ENCODE measurements at regions not wholly inside any gene's neighbourhood (a gene's known extent, or its start where the extent isn't known, plus 50 kb on each side); places are given as distances from the start of the nearest gene placed in this dataset.

DNA sequence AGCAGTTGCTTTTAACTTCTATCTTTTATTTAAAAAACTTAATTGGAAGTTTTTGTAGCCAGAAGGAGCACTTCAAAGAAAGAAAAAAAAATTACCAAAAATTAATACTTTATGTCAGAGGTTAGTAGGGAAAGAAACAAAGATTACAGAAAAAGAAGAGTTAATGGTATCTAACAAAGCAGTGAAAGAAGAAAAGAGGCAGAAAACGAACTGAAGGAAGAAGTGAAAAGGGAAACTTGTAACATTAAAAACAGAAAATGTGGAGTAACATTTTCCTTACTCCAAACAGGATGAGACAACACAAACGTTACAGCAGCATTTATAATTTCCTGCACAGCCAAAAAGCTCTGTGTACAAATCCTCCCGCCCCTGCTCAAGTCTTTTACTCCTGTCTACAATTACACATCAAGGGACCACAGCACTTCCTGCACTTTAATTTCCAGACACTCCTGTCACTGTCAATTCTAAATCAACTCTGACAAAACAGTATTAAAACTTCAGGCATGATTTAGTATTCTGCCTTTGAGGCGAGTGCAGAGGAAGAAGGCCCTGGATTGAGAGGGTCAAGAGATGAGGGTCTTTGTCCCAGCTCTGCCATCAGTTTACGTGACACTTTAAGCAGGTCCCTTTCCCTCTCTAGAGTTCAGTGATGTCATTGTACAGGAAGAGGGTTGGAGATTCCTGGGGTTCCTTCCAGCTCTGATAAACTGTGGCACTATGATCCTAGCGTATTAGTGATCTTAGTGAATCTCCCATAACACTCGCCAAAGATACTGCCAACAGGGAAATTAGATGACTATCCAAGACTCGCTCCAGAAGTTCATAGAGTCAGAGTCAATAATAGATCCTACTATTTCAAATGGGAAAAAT, 53.2 kb upstream of the LSM14A start:
- Histone ChIP-seq H3K27me3 (ENCODE audit: control insufficient read depth in 2 of 2, insufficient read depth in 2 of 2, low read length in 2 of 2) (no peaks in the 10 kb centered on the region), H3K9ac (ENCODE audit: insufficient read depth, low read length, poor library complexity, severe bottlenecking) (no peak overlapping the region), H3K79me2 (ENCODE audit: insufficient read depth, low read length) (no peaks in the 10 kb centered on the region), H3K36me3 (replicated peaks in 1 of 2; ENCODE audit: control insufficient read depth in 1 of 2, insufficient read depth in 2 of 2, low read length in 2 of 2) (no peaks in the 10 kb centered on the region), H3K4me1 (ENCODE audit: control insufficient read depth in 1 of 2, insufficient read depth in 2 of 2, low read length in 2 of 2) (no peaks in the 10 kb centered on the region), H4K20me1 (ENCODE audit: insufficient read depth, low read length) (no peaks in the 10 kb centered on the region), H3K9me3 (replicated peaks in 1 of 2; ENCODE audit: control insufficient read depth in 1 of 2, insufficient read depth in 1 of 2, low read length in 2 of 2) (no peaks in the 10 kb centered on the region), H3K4me2 (replicated peaks; ENCODE audit: extremely low read depth, low read length, poor library complexity, severe bottlenecking) (no peak overlapping the region), H3K27ac (ENCODE audit: low read depth in 1 of 2, low read length in 2 of 2) (no peak overlapping the region), H3K4me3 (replicated peaks in 1 of 3; ENCODE audit: low read depth in 2 of 3, low read length in 3 of 3) (no peak overlapping the region), H2AFZ (ENCODE audit: insufficient read depth, low read depth, low read length, poor library complexity, severe bottlenecking) (no peak overlapping the region)
- DNase-seq = no peak
- Mint-ChIP-seq H3K27ac (no peak overlapping the region), H3K4me1 (no peaks in the 10 kb centered on the region), H3K9me3 (no peaks in the 10 kb centered on the region), H3K36me3 (no peaks in the 10 kb centered on the region), H3K4me3 (no peak overlapping the region), H3K27me3 (ENCODE audit: low read depth in 3 of 3) (peaks cover 12 to 16% (median 16%) of the 10 kb centered on the region in 3 donors)
- TF ChIP-seq, protein P1, sequence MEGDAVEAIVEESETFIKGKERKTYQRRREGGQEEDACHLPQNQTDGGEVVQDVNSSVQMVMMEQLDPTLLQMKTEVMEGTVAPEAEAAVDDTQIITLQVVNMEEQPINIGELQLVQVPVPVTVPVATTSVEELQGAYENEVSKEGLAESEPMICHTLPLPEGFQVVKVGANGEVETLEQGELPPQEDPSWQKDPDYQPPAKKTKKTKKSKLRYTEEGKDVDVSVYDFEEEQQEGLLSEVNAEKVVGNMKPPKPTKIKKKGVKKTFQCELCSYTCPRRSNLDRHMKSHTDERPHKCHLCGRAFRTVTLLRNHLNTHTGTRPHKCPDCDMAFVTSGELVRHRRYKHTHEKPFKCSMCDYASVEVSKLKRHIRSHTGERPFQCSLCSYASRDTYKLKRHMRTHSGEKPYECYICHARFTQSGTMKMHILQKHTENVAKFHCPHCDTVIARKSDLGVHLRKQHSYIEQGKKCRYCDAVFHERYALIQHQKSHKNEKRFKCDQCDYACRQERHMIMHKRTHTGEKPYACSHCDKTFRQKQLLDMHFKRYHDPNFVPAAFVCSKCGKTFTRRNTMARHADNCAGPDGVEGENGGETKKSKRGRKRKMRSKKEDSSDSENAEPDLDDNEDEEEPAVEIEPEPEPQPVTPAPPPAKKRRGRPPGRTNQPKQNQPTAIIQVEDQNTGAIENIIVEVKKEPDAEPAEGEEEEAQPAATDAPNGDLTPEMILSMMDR (IDR thresholded peaks at IDR 0.05) = no peak
- intact Hi-C loops (cut with micrococcal nuclease) = no loop called here
- WGBS (ENCODE audit: insufficient coverage) = 0% methylated on average over 2 of the region's 8 CpGs

DNA sequence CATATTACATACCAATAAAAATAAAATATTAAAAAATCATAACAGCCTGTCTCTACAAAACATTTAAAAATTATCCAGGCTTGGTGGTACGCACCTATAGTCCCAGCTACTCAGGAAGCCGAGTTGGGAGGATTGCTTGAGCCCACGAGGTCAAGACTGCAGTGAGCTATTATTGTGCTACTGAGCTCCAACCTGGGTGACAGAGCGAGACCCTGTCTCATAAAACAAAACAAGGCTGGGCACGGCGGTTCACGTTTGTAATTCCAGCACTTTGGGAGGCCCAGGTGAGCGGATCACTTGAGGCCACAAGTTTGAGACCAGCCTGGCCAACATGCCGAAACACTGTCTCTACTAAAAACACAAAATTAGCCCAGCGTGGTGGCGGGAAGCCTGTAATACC, 52.2 kb upstream of the LSM14A start:
- Mint-ChIP-seq H3K4me3 (no peak overlapping the region), H3K4me1 (no peaks in the 10 kb centered on the region), H3K27me3 (ENCODE audit: low read depth in 3 of 3) (peaks cover 13 to 16% (median 16%) of the 10 kb centered on the region in 3 donors), H3K9me3 (no peaks in the 10 kb centered on the region), H3K27ac (no peak overlapping the region), H3K36me3 (no peaks in the 10 kb centered on the region)
- H3K27ac ChIP-seq (ENCODE audit: low read depth in 1 of 2, low read length in 2 of 2) = no peak overlapping the region
- no peaks in the 10 kb centered on the region for H3K4me1 ChIP-seq (ENCODE audit: control insufficient read depth in 1 of 2, insufficient read depth in 2 of 2, low read length in 2 of 2)
- H3K36me3 ChIP-seq (replicated peaks in 1 of 2; ENCODE audit: control insufficient read depth in 1 of 2, insufficient read depth in 2 of 2, low read length in 2 of 2) = no peaks in the 10 kb centered on the region
- H3K4me3 ChIP-seq (replicated peaks in 1 of 3; ENCODE audit: low read depth in 2 of 3, low read length in 3 of 3) = no peak overlapping the region
- H3K4me2 ChIP-seq (replicated peaks; ENCODE audit: extremely low read depth, low read length, poor library complexity, severe bottlenecking) = no peak overlapping the region
- H3K79me2 ChIP-seq (ENCODE audit: insufficient read depth, low read length) = no peaks in the 10 kb centered on the region
- no peak overlapping the region for H2AFZ ChIP-seq (ENCODE audit: insufficient read depth, low read depth, low read length, poor library complexity, severe bottlenecking)
- no peak for DNase-seq
- WGBS (ENCODE audit: insufficient coverage) = 93% methylated on average over 11 of the region's 11 CpGs
- H3K9me3 ChIP-seq (replicated peaks in 1 of 2; ENCODE audit: control insufficient read depth in 1 of 2, insufficient read depth in 1 of 2, low read length in 2 of 2) = no peaks in the 10 kb centered on the region
- H4K20me1 ChIP-seq (ENCODE audit: insufficient read depth, low read length) = no peaks in the 10 kb centered on the region
- no peak overlapping the region for H3K9ac ChIP-seq (ENCODE audit: insufficient read depth, low read length, poor library complexity, severe bottlenecking)
- intact Hi-C loops (cut with micrococcal nuclease) = no loop called here
- TF ChIP-seq, protein P1 (IDR thresholded peaks at IDR 0.05) = no peak
- H3K27me3 ChIP-seq (ENCODE audit: control insufficient read depth in 2 of 2, insufficient read depth in 2 of 2, low read length in 2 of 2) = no peaks in the 10 kb centered on the region
